GM19463 (cell line): ENCODE measurements at regions not wholly inside any gene's neighbourhood (a gene's known extent, or its start where the extent isn't known, plus 50 kb on each side); places are given as distances from the start of the nearest gene placed in this dataset.
"Not testable (repeated sequence)": the region's sequence is repeated elsewhere in the genome, so short reads cannot be mapped to it uniquely, and the experiment has no call there.

Experiments used
- ATAC-seq: cut with Tn5 transposase; IDR thresholded peaks from one replicate; pipeline ENCODE4 v1.9.1; 2021; ENCODE audit warnings: mild to moderate bottlenecking, moderate library complexity; ENCODE audit not compliant: unreplicated experiment

DNA sequence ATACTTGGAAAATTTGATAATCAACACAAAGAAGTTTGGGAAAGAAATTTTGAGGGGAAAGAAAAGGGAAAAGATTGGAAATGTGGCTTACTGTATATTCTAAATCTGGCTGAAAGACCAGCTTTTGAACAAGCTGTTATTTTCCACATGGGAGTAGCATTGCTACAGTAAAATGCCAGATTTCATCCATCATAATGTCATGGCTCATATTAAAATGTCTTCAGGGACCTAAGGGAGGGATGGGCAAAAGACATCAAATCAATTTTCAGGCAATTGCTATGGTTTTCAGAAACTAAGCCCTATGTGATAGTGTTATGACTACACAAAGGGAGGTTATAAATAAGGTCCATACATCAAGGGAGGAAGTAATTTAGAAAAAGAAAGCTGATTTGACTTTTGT, 1116.9 kb upstream of the CELF2 start:
- no peak for ATAC-seq

- no peak for ATAC-seq
Observed at GRCh38 chr10:9901971-9902370, 1115.7 kb upstream of the CELF2 start.

DNA sequence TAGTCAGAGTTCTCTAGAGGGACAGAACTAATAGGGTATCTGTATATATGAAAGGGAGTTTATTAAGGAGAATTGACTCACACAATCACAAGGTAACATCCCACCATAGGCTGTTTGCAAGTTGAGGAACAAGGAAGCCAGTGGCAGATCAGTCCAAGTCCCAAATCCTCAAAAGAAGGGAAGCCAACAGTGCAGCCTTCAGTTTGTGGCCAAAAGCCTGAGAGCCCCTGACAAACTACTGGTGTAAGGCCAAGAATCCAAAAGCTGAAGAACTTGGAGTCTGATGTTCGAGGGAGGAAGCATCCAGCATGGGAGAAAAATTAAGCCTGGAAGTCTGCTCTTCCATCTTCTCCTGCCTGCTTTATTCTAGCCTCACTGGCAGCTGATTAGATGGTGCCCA, 1107.2 kb upstream of the CELF2 start:
- ATAC-seq = no peak

DNA sequence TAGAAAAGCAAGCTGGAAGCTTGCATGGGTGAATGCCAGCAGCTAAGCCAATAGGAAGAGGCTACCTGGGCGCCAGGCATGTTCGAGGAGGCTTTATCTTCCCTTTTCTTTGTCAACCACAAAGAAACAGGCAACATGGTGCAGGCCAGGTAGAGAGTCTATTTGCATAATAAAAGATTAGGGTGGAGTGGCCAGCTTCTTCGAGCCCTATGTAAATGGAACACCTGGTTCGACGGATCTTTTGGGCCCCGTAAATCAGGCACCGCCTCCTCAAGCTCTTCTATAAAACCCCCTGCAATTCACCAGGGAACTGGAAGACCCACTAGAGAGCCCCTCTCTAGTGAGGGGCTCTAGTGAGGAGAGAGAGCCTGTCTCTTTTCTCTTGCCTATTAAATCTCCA, 1106.2 kb upstream of the CELF2 start:
- ATAC-seq = no peak

GRCh38 chr10:9913876-9914514, 1103.7 kb upstream of the CELF2 start:
- ATAC-seq = no peak

DNA sequence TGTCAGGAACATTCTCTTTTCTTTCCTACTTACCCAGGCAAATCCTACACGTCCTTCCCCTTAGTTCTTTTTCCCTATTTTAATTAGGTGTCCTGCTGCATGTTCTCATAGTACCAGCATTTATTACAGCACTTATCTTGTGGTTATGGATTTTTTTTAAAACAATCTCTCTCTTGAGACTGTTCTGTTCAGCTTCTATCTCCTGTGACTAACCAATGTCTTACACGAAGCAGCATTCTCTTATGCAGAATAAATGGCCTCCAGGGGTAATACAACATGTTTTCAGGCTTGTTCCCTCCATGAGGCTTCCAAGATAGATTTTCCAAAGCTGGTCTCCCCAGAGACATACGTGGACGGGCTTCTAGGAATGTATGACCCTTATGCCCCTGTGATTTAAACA, 1096.1 kb upstream of the CELF2 start:
- no peak for ATAC-seq

DNA sequence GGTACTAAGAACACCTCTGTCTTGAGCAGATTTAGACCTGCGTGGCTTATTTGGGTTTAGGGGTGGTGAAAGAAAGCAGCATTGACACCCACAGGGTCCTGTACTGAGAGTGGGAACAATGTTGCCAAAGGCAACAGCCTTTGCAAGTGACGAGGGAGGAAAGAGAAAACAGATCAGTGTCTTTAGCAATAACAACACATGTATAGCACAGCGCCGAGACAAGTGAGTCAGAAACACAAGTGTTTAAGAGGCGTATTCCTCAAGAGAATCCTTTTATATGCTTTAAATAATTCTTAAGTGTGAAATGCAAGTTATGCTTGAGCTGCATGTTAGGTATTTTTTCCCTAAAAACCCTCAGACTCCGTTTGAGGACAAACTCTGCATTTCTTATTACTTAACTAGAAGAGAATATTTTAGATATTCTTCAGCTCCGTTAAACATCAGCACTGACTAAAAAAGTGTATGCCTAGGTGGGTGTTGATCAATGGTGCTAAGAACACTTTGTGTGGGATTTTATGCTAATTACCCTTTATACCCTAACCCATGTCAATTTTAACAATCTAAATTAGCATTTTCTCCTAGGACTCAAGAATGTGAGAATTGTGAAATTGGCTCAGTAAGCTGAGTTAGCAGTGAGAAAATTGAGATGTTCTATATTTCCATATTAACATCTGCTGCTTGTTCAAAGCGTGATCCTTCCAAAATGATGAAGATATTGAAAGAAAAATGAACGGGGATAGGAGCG, 1095.4 kb upstream of the CELF2 start:
- ATAC-seq = no peak

DNA sequence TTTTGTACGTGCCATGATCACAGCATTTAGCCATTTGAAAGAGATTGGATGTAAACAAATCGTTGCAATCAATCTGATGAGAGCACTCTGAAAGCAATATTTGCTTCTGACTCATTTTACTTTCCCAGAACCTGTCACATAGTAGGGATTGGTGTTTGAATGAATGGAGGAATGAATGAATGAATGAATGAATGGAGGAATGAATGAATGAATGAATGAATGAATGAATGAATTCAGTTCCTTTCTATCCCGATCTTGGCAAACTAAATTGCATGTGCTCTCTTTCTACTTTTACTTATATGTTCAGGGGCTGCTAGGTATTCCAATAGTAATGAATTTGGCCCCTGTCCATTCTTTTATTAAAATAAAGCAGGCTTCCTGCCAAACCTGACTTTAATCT, 1091.7 kb upstream of the CELF2 start:
- no peak for ATAC-seq

- ATAC-seq = no peak
Observed at GRCh38 chr10:9926881-9927280, 1090.8 kb upstream of the CELF2 start.

GRCh38 chr10:9939716-9940115, 1078.0 kb upstream of the CELF2 start:
- no peak for ATAC-seq

DNA sequence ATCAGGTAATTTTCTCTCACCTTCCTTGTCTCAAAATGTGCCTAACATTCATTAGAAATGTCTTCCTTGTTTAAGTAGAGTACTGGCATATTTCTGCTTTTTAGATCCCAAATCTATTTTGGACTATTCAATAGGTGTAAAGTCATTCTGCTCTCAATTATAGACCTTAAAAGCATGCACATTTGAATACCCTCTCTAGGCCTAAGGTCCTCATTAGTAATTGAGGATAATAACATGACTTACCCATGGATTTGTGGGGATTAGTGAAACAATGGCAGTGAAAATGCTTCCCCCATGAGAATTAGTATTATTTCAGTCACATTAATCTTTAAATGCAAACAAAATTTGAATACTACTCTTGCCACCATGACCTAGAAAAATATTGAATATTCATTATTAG, 1073.0 kb upstream of the CELF2 start:
- no peak for ATAC-seq

GRCh38 chr10:9950070-9950469, 1067.6 kb upstream of the CELF2 start:
- ATAC-seq = no peak

DNA sequence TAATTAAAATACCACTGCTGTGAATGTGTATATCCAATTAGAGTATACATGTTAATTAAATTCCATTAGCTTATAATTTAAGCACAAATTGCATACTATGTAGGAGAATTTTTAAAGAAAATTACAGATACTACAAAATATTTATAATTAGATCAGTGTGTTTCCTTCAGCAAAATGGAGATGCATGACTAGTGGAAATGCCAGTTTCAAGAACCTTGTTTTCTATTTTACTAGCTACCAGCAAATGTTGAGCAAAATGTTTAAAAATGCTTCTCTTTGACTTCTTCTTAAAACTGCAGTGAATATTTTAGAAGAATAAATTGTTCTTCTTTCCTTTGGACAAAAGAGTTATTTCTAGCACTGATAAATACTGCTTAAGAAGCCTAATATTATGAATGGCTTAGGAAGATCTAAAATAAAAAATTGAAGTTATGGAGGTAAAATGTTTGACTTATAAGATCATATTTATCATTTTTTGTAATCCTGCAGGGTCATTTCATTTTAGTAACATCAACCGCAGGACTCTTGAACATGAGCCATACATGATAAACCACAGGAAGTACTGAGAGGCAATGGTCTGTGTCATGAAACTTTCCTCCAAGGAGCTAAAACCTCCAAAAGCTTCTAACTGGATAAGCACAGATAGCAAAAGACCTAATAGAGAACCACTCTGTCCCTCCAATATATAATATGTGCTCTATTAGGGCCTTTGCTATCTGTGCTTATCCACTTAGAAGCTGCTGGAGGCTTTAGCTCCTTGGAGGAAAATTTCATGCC, 1066.0 kb upstream of the CELF2 start:
- no peak for ATAC-seq

- ATAC-seq = no peak
Observed at GRCh38 chr10:9957351-9957750, 1060.3 kb upstream of the CELF2 start.

- not testable (repeated sequence) for ATAC-seq
Observed at GRCh38 chr10:9957876-9958275, 1059.8 kb upstream of the CELF2 start.

GRCh38 chr10:9965341-9965740, 1052.3 kb upstream of the CELF2 start:
- ATAC-seq = no peak

DNA sequence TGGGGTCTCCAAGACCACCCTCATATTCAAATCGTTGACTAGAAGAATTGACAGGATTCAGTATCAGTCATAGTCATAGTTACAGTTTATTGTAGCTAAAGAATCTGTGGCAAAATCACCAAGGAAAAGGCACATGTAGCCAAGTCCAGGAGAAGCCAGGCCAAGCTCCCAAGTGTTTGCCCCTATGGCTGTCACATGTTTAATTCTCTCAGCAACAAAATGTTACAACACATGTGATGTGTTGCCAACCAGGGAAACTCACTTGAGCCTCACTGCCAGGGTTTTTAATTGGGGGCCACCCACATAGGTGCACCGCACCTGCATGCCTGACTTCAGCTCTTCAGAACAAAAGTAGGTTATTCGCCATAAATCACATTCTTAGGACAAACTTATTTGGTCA, 1030.9 kb upstream of the CELF2 start:
- no peak for ATAC-seq

GRCh38 chr10:9987197-9987596, 1030.5 kb upstream of the CELF2 start:
- ATAC-seq = no peak

DNA sequence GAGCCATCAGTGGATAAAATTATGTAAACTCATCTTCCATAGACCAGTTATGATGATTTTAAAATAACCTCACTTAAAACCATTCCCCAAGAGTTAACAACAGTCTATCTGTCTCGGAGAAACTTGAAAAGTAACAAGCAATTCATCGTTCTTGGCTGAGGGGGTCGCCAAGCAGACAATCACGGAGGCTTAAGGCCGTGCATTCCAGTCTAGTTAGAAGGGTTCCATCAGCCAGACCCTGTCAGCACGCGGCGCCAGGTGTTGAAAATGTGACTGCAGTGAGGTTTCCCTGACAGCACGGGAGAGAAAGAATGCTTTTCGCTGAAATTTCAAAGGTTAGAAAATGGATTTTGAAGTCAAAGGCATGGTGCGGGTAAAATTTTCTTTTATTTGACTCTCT, 1025.0 kb upstream of the CELF2 start:
- ATAC-seq = no peak

DNA sequence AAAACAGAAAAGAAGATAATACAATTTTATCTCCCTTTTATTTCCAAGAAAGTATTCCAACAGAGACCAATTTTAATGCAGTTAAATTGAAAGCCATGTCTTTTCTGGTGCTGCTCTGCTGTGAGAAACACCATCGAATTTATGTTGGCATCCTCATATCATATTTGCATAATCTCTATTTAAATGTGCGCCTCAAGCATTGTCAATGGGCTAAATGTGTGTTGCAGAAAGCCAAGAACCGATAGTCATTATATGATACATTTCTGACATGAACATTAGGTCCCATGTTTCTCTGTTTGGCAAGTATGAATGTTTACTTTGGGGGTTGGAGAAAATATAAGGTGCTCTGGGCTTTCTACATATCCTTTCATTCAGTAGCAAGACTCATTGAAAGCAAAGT, 1023.5 kb upstream of the CELF2 start:
- no peak for ATAC-seq

DNA sequence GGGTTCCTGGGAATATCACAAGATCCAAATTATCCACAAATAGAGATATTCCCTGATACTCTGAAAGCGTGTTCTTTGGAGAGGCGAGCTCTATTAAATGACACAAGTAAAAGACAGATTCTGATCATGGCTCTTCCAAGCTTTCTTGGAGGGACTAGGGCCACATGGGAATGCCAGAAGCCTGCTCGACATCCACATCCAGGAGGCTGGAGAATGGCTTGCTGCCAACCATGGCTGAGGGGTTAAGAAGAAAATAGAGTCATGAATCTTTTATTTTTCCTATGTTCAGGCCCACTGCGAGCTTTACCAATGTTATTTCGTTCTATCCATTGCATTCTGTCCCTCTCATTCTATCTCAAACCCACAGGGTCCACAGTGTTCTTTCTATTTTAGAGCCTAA, 1018.0 kb upstream of the CELF2 start:
- ATAC-seq = no peak

- ATAC-seq = no peak
Observed at GRCh38 chr10:10007957-10008356, 1009.7 kb upstream of the CELF2 start.
